ENCODE measurements at regions not wholly inside any gene's neighbourhood (a gene's known extent, or its start where the extent isn't known, plus 50 kb on each side); places are given as distances from the start of the nearest gene placed in this dataset.

GRCh38 chr12:90323217-90323616 lies 614.6 kb upstream of the ATP2B1 start:
- Mint-ChIP-seq H3K36me3 (ENCODE audit: low read depth) (no peaks in the 10 kb centered on the region), H3K4me1 (no peaks in the 10 kb centered on the region), H3K27me3 (no peaks in the 10 kb centered on the region), H3K9me3 (no peaks in the 10 kb centered on the region), H3K4me3 (no peak overlapping the region), H3K27ac (no peak overlapping the region)
- ATAC-seq (replicated peaks): no peak

- no peaks in the 10 kb centered on the region for H3K36me3 Mint-ChIP-seq (ENCODE audit: low read depth)
- no peak overlapping the region for H3K4me3 Mint-ChIP-seq
- ATAC-seq (replicated peaks): no peak
- no peaks in the 10 kb centered on the region for H3K9me3 Mint-ChIP-seq
- no peaks in the 10 kb centered on the region for H3K27me3 Mint-ChIP-seq
- H3K27ac Mint-ChIP-seq: no peak overlapping the region
- H3K4me1 Mint-ChIP-seq: no peaks in the 10 kb centered on the region
Measured at GRCh38 chr12:90322006-90322405, 613.4 kb upstream of the ATP2B1 start.

GRCh38 chr12:90321369-90321768 lies 612.7 kb upstream of the ATP2B1 start:
- H3K9me3 Mint-ChIP-seq: no peaks in the 10 kb centered on the region
- no peak overlapping the region for H3K27ac Mint-ChIP-seq
- no peaks in the 10 kb centered on the region for H3K4me1 Mint-ChIP-seq
- no peaks in the 10 kb centered on the region for H3K36me3 Mint-ChIP-seq (ENCODE audit: low read depth)
- no peaks in the 10 kb centered on the region for H3K27me3 Mint-ChIP-seq
- H3K4me3 Mint-ChIP-seq: no peak overlapping the region
- ATAC-seq (replicated peaks): no peak

- Mint-ChIP-seq H3K27me3 (peaks cover 15% of the 10 kb centered on the region), H3K36me3 (ENCODE audit: low read depth) (no peaks in the 10 kb centered on the region), H3K4me3 (no peak overlapping the region), H3K27ac (no peak overlapping the region), H3K4me1 (no peaks in the 10 kb centered on the region), H3K9me3 (no peaks in the 10 kb centered on the region)
- ATAC-seq (replicated peaks): no peak
Measured at GRCh38 chr12:90311561-90311960, 602.9 kb upstream of the ATP2B1 start.

DNA sequence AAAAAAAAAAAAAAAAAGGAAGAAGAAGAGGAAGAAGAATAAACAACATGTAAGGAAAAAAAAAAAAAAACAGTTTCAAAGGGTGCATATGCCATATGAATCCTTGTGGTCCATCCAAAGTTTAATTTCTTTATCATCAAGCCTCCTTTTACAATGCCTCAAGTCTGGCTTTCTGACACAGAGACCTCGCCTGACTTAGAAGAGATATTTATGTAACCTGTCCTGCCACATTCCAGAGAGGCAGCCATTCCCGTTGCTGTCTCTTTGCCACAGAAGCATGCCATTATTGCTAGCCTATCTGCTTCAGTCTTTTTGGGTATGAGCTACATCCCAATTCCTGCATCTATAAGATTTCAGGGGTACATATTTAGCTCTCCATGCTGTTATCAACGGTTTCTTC lies 596.7 kb upstream of the ATP2B1 start:
- Mint-ChIP-seq H3K27ac (no peak overlapping the region), H3K9me3 (no peaks in the 10 kb centered on the region), H3K4me1 (no peaks in the 10 kb centered on the region), H3K27me3 (peaks cover 15% of the 10 kb centered on the region), H3K36me3 (ENCODE audit: low read depth) (no peaks in the 10 kb centered on the region), H3K4me3 (no peak overlapping the region)
- ATAC-seq (replicated peaks): no peak

DNA sequence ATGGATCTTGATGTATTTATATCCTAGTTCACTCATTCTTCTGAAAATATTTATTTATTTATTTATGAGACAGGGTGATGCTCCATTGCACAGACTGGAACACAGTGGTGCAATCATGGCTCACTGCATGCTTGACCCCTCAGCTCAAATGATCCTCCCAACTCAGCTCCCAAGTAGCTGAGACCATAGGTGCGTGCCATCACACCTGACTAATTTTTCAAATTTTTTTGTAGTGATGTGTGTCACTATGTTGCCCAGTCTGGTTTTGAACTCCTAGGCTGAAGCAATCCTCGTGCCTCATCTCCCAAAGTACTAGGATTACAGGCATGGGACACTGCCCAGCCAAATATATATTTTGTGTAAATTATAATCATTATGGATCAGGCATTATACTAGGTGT lies 595.6 kb upstream of the ATP2B1 start:
- Mint-ChIP-seq H3K9me3 (no peaks in the 10 kb centered on the region), H3K4me1 (peaks cover 4% of the 10 kb centered on the region), H3K4me3 (no peak overlapping the region), H3K27ac (no peak overlapping the region), H3K36me3 (ENCODE audit: low read depth) (no peaks in the 10 kb centered on the region), H3K27me3 (peaks cover 11% of the 10 kb centered on the region)
- no peak for ATAC-seq (replicated peaks)

GRCh38 chr12:90303771-90304170 lies 595.1 kb upstream of the ATP2B1 start:
- H3K27me3 Mint-ChIP-seq: peaks cover 11% of the 10 kb centered on the region
- H3K4me3 Mint-ChIP-seq: no peak overlapping the region
- no peaks in the 10 kb centered on the region for H3K36me3 Mint-ChIP-seq (ENCODE audit: low read depth)
- H3K4me1 Mint-ChIP-seq: peaks cover 9% of the 10 kb centered on the region
- no peak for ATAC-seq (replicated peaks)
- H3K9me3 Mint-ChIP-seq: no peaks in the 10 kb centered on the region
- H3K27ac Mint-ChIP-seq: no peak overlapping the region

DNA sequence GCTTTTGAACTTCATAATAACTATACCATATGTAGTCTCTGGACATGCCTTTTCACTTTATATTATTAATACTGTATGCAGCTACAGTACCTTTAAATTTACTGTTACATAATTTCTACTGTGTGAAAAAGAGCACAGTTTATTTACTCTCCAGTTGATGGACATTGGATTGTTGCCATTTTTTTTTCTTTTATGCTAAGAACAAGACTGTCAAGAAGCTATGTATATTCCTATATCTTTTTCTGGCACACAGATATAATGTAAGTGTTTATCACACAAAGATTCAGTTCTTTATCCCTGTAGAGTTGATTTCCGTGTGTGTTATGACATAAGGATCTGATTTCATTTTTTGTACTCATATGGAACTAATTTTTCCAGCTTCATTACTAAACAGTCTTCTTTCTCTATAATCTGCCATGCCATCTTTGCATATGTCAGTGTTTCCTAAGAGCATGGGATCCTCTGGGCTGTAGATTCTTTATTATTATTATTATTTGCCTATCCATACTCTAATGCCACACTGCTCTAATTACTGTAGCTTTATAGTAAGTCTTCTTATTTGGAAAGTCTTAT lies 593.0 kb upstream of the ATP2B1 start:
- H3K27ac Mint-ChIP-seq: no peak overlapping the region
- H3K4me1 Mint-ChIP-seq: peaks cover 12% of the 10 kb centered on the region
- no peak for ATAC-seq (replicated peaks)

GRCh38 chr12:90301095-90301494 lies 592.5 kb upstream of the ATP2B1 start:
- ATAC-seq (replicated peaks): no peak
- Mint-ChIP-seq H3K27ac (no peak overlapping the region), H3K27me3 (peaks cover 3% of the 10 kb centered on the region), H3K36me3 (ENCODE audit: low read depth) (no peaks in the 10 kb centered on the region), H3K4me3 (no peak overlapping the region), H3K4me1 (peaks cover 12% of the 10 kb centered on the region), H3K9me3 (no peaks in the 10 kb centered on the region)

More for the DNA sequence above, 593.0 kb upstream of the ATP2B1 start:
- peaks cover 3% of the 10 kb centered on the region for H3K27me3 Mint-ChIP-seq
- no peak overlapping the region for H3K4me3 Mint-ChIP-seq
- H3K9me3 Mint-ChIP-seq: no peaks in the 10 kb centered on the region
- H3K36me3 Mint-ChIP-seq (ENCODE audit: low read depth): no peaks in the 10 kb centered on the region

DNA sequence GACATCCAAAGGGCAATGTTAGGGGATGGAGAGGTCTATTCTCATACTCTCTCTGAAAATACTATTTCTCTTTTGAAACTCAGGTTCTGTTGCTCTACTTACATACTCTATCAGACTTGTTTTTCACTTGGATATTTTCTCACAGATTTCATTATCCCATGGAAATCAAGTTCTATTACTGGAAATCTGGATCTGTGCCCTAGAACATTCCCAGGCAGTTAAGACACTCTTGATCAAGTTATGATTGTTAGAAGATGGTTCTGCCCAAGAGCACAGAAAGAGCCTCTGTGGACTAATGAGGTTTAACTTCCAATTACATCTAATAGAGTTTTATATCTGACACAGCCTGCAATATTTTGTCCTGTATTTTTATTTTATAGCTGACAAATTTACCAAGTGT lies 591.0 kb upstream of the ATP2B1 start:
- Mint-ChIP-seq H3K36me3 (ENCODE audit: low read depth) (no peaks in the 10 kb centered on the region), H3K27me3 (peaks cover 6% of the 10 kb centered on the region), H3K9me3 (no peaks in the 10 kb centered on the region), H3K27ac (no peak overlapping the region), H3K4me3 (peak overlapping the region; percentile 70), H3K4me1 (peaks cover 12% of the 10 kb centered on the region)
- no peak for ATAC-seq (replicated peaks)

- ATAC-seq (replicated peaks): peak; percentile 81
- Mint-ChIP-seq H3K4me1 (peaks cover 12% of the 10 kb centered on the region), H3K4me3 (peak overlapping the region; percentile 70), H3K27ac (no peak overlapping the region), H3K9me3 (no peaks in the 10 kb centered on the region), H3K36me3 (ENCODE audit: low read depth) (no peaks in the 10 kb centered on the region), H3K27me3 (peaks cover 6% of the 10 kb centered on the region)
Measured at GRCh38 chr12:90299121-90299520, 590.5 kb upstream of the ATP2B1 start.

- Mint-ChIP-seq H3K27ac (no peak overlapping the region), H3K36me3 (ENCODE audit: low read depth) (no peaks in the 10 kb centered on the region), H3K27me3 (peaks cover 6% of the 10 kb centered on the region), H3K4me1 (peaks cover 12% of the 10 kb centered on the region), H3K4me3 (peak overlapping the region; percentile 70), H3K9me3 (no peaks in the 10 kb centered on the region)
- peak; percentile 19 for ATAC-seq (replicated peaks)
Measured at GRCh38 chr12:90298289-90298948, 589.8 kb upstream of the ATP2B1 start.

DNA sequence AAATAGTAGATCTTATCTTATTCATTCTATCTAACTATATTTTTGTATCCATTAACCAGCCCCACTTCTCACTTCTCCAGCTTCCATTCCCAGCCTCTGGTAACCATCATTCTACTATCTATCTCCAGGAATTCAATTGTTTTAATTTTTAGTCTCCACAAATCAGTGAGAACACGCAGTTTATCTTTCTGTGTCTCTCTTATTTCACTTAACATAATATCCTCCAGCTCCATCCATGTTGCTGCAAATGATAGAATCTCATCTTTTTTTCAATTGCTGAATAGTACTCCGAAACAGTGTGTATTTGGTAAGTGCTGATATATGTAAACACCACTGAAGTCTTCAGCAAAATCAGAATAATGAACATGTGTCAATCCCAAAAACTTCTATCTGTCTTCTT lies 587.2 kb upstream of the ATP2B1 start:
- no peak overlapping the region for H3K27ac Mint-ChIP-seq
- H3K4me3 Mint-ChIP-seq: no peak overlapping the region
- H3K4me1 Mint-ChIP-seq: peaks cover 17% of the 10 kb centered on the region
- peaks cover 10% of the 10 kb centered on the region for H3K27me3 Mint-ChIP-seq
- no peak for ATAC-seq (replicated peaks)
- H3K9me3 Mint-ChIP-seq: peaks cover 3% of the 10 kb centered on the region
- H3K36me3 Mint-ChIP-seq (ENCODE audit: low read depth): no peaks in the 10 kb centered on the region

GRCh38 chr12:90292183-90292582 lies 583.5 kb upstream of the ATP2B1 start:
- ATAC-seq (replicated peaks): no peak
- Mint-ChIP-seq H3K9me3 (peaks cover 4% of the 10 kb centered on the region), H3K36me3 (ENCODE audit: low read depth) (no peaks in the 10 kb centered on the region), H3K27ac (no peak overlapping the region), H3K4me1 (peaks cover 5% of the 10 kb centered on the region), H3K4me3 (no peak overlapping the region), H3K27me3 (peaks cover 11% of the 10 kb centered on the region)

- ATAC-seq (replicated peaks): no peak
- Mint-ChIP-seq H3K9me3 (peaks cover 4% of the 10 kb centered on the region), H3K36me3 (ENCODE audit: low read depth) (no peaks in the 10 kb centered on the region), H3K27me3 (peaks cover 11% of the 10 kb centered on the region), H3K27ac (no peak overlapping the region), H3K4me3 (no peak overlapping the region), H3K4me1 (peaks cover 5% of the 10 kb centered on the region)
Measured at GRCh38 chr12:90290980-90291975, 582.6 kb upstream of the ATP2B1 start.

All from activated T-helper 17 cell treated with anti-CD3 and anti-CD28 coated beads, Interleukin-2, amount 50 U/mL, for 72 hours (primary cell).